ENCODE measurements at regions not wholly inside any gene's neighbourhood (a gene's known extent, or its start where the extent isn't known, plus 50 kb on each side); places are given as distances from the start of the nearest gene placed in this dataset.

DNA sequence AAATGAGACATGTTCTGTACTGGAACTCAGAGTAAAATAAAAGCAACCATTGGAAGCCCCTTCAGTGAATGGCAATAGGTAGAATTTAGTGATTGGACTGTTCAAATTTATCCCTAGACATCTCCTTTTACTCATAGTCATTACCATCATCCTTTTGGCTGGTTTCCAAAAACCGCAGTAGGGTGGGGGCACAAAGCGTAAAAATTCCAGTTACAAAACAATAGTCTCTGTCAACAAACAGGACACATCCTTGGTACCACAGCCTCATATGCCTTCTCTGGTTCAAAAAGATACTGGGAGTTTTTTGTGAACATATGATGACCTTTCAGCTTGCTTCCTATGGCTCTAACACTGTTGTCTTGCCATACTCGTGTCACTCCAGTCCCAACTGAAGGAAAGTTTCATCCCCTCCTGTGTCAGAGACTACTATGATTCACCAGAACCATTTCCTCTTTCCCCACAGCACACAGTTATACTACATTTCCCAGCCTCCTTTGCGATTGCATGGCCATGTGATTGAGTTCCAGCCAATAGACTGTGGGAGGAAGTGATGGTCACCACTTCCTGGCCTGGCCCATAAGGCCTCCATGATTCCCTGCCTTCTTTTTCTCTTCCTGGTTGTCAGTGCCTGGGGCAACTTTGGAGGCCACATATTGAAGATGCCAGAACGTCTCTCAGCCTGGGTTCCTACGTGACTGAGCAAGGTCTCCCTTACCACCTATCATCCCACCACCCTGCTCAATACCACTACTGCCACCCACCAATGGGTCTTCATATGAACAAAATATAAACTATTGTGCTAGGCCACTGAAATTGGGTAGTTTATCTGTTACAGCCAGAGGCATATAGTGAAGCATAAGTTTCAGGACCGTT, 162.4 kb downstream of the ID4 start:
- no peaks in the 10 kb centered on the region for H3K9me3 ChIP-seq (replicated peaks; ENCODE audit: control insufficient read depth, insufficient read depth, low read length)
- H3K9me1 ChIP-seq (replicated peaks; ENCODE audit: control insufficient read depth, extremely low read depth, insufficient read depth, low read length), result no peaks in the 10 kb centered on the region
- no peak overlapping the region for H3K4me3 ChIP-seq (replicated peaks in 1 of 3; ENCODE audit: insufficient read depth in 1 of 3, low read depth in 1 of 3, low read length in 3 of 3)
- H3K36me3 ChIP-seq (ENCODE audit: control insufficient read depth in 2 of 2, extremely low read depth in 1 of 2, insufficient read depth in 2 of 2, low read length in 2 of 2), result no peaks in the 10 kb centered on the region
- no TSS peak for BruUV-seq (replicated peaks)
- H3K4me2 ChIP-seq (ENCODE audit: insufficient read depth, low read length), result no peak overlapping the region
- H3K9ac ChIP-seq (replicated peaks; ENCODE audit: extremely low read depth, insufficient read depth, low read length), result no peak overlapping the region
- no peak overlapping the region for H2AFZ ChIP-seq (ENCODE audit: low read depth, low read length)
- ChIA-PET CTCF (no interaction called here), POLR2A (no interaction called here)
- FAIRE-seq (no peak), DNase-seq (ENCODE audit: low read depth, low spot score) (no peak)
- TF ChIP-seq FOS (IDR thresholded peaks at IDR 0.05; ENCODE audit: borderline replicate concordance, insufficient read depth, low read length) (no peak), MYC (IDR thresholded peaks at IDR 0.05; ENCODE audit: low read depth, low read length) (no peak), GATA2 (IDR thresholded peaks at IDR 0.05; ENCODE audit: insufficient read depth, insufficient read length, low read depth, low read length) (no peak), POLR2A (IDR thresholded peaks at IDR 0.05; ENCODE audit: low read depth, low read length) (no peak), EZH2 (IDR thresholded peaks at IDR 0.05; ENCODE audit: borderline replicate concordance, low read depth, low read length, severe bottlenecking) (no peak), JUN (IDR thresholded peaks at IDR 0.05; ENCODE audit: borderline replicate concordance, insufficient read depth, insufficient read length, low read depth) (no peak), POLR2AphosphoS5 (IDR thresholded peaks at IDR 0.05; ENCODE audit: insufficient read depth, low read depth, low read length) (no peak)
- TF ChIP-seq, protein P1, sequence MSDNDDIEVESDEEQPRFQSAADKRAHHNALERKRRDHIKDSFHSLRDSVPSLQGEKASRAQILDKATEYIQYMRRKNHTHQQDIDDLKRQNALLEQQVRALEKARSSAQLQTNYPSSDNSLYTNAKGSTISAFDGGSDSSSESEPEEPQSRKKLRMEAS (IDR thresholded peaks at IDR 0.05; ENCODE audit: insufficient read depth, insufficient read length), result no peak
- TF ChIP-seq, protein P2, sequence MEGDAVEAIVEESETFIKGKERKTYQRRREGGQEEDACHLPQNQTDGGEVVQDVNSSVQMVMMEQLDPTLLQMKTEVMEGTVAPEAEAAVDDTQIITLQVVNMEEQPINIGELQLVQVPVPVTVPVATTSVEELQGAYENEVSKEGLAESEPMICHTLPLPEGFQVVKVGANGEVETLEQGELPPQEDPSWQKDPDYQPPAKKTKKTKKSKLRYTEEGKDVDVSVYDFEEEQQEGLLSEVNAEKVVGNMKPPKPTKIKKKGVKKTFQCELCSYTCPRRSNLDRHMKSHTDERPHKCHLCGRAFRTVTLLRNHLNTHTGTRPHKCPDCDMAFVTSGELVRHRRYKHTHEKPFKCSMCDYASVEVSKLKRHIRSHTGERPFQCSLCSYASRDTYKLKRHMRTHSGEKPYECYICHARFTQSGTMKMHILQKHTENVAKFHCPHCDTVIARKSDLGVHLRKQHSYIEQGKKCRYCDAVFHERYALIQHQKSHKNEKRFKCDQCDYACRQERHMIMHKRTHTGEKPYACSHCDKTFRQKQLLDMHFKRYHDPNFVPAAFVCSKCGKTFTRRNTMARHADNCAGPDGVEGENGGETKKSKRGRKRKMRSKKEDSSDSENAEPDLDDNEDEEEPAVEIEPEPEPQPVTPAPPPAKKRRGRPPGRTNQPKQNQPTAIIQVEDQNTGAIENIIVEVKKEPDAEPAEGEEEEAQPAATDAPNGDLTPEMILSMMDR (IDR thresholded peaks at IDR 0.05; ENCODE audit: extremely low read depth in 1 of 2, insufficient read depth in 1 of 2, low read depth in 1 of 2, low read length in 2 of 2), result no peak
- intact Hi-C loops (cut with micrococcal nuclease), result no loop called here
- no peaks in the 10 kb centered on the region for H3K27me3 ChIP-seq (ENCODE audit: control insufficient read depth in 2 of 2, insufficient read depth in 2 of 2, low read length in 2 of 2)
- dilution Hi-C loops (cut with MboI; ENCODE audit: extremely low pct_ligation_motif_present, low sequenced_read_pairs), result no loop called here
- H4K20me1 ChIP-seq (replicated peaks; ENCODE audit: control insufficient read depth, extremely low read depth, insufficient read depth, low read length), result no peaks in the 10 kb centered on the region
- no peaks in the 10 kb centered on the region for H3K4me1 ChIP-seq (ENCODE audit: control insufficient read depth, extremely low read depth, insufficient read depth, low read length)
- H3K27ac ChIP-seq (ENCODE audit: insufficient read depth, low read depth, low read length), result no peak overlapping the region
- H3K79me2 ChIP-seq (ENCODE audit: control insufficient read depth, insufficient read depth, low read length), result no peaks in the 10 kb centered on the region
